Aorta (tissue), 5 donors: ENCODE measurements at regions not wholly inside any gene's neighbourhood (a gene's known extent, or its start where the extent isn't known, plus 50 kb on each side); places are given as distances from the start of the nearest gene placed in this dataset.

Experiments
- ATAC-seq: fragments of 200-7000 bp; cut with Tn5 transposase; one replicate; pipeline ENCODE4 v1.9.1; 2022; ENCODE audit warnings: moderate library complexity; ENCODE audit not compliant: low FRiP score
- DNase-seq, 2 donors: peaks; one replicate each; pipeline ENCODE4 v3.0.0-alpha.2; 2020
- H3K27ac ChIP-seq, 2 donors: one replicate each; pipeline ENCODE4 v1.5.1; 2013; ENCODE audit warnings: low read length in 2 of 2, mild to moderate bottlenecking in 2 of 2, moderate library complexity in 2 of 2, control low read depth in 1 of 2, inconsistent platforms in 1 of 2, low read depth in 1 of 2
- H3K27me3 ChIP-seq, 2 donors: one replicate each; pipeline ENCODE4 v1.6.1; 2013; ENCODE audit warnings: control low read depth in 1 of 2, low read length in 1 of 2, mild to moderate bottlenecking in 1 of 2, moderate library complexity in 1 of 2; ENCODE audit not compliant: insufficient read depth in 2 of 2, control insufficient read depth in 1 of 2
- H3K36me3 ChIP-seq, 2 donors: one replicate each; pipeline ENCODE4 v1.6.1; 2013; ENCODE audit warnings: control low read depth in 1 of 2, low read length in 1 of 2, mild to moderate bottlenecking in 1 of 2; ENCODE audit not compliant: insufficient read depth in 2 of 2, control insufficient read depth in 1 of 2
- H3K4me1 ChIP-seq, 2 donors: one replicate each; pipeline ENCODE4 v1.6.1; 2013; ENCODE audit warnings: low read length in 2 of 2, control low read depth in 1 of 2, mild to moderate bottlenecking in 1 of 2, moderate library complexity in 1 of 2; ENCODE audit not compliant: insufficient read depth in 2 of 2, control insufficient read depth in 1 of 2
- H3K4me3 ChIP-seq, 2 donors: one replicate each; pipeline ENCODE4 v1.5.1; 2013; ENCODE audit warnings: low read length in 2 of 2, control low read depth in 1 of 2, mild to moderate bottlenecking in 1 of 2
- H3K9me3 ChIP-seq: one replicate; pipeline ENCODE4 v1.6.1; 2013; ENCODE audit warnings: mild to moderate bottlenecking, low read length; ENCODE audit not compliant: control insufficient read depth
- WGBS, 2 donors: extraction: QIAGEN DNeasy Blood & Tissue Kit; methylation state at CpG; one replicate each; pipeline ENCODE4 v1.1.7; 2013; 5-methylcytosine and 5-hydroxymethylcytosine counted together
- intact Hi-C, 2 donors: fragments of 100-400 bp; cut with DNase I; formaldehyde crosslinking; loops; one replicate each; pipeline versions ENCODE4 v1.14.2 to v1.15.0; 2022
- donor health status: healthy with polysubstance abuse.
- donor health status: Bipolar disorder and iron deficiency.
- donor health status: DM: no; HTN: no; CAD: no.
- donor health status: DM: no; HTN: no; CAD: no.
- donor health status: DM: yes; HTN: yes; CAD: no.

GRCh38 chr6:168888786-168889345 is 364.8 kb downstream of the THBS2 start:
- intact Hi-C loops, result no loop called here
- ATAC-seq (no peak), DNase-seq (no peak)
- H3K9me3 ChIP-seq, result no peaks in the 10 kb centered on the region
- no peaks in the 10 kb centered on the region for H3K27me3 ChIP-seq
- H3K4me3 ChIP-seq, result no peak overlapping the region
- WGBS, 2 donors, result 81 to 83% methylated on average over 18 of the region's 18 CpGs
- H3K4me1 ChIP-seq, result no peaks in the 10 kb centered on the region
- no peak overlapping the region for H3K27ac ChIP-seq
- H3K36me3 ChIP-seq, result no peaks in the 10 kb centered on the region

GRCh38 chr6:168888102-168888501 is 365.5 kb downstream of the THBS2 start:
- DNase-seq (no peak), ATAC-seq (no peak)
- Histone ChIP-seq H3K27me3 (no peaks in the 10 kb centered on the region), H3K4me3 (no peak overlapping the region), H3K36me3 (no peaks in the 10 kb centered on the region), H3K9me3 (no peaks in the 10 kb centered on the region), H3K27ac (no peak overlapping the region), H3K4me1 (no peaks in the 10 kb centered on the region)
- intact Hi-C loops, result no loop called here
- 92 to 94% methylated on average over 11 of the region's 11 CpGs for WGBS, 2 donors

GRCh38 chr6:168887621-168888020 is 366.0 kb downstream of the THBS2 start:
- WGBS, 2 donors, result 91 to 93% methylated on average over 10 of the region's 10 CpGs
- H3K27ac ChIP-seq, result no peak overlapping the region
- no peak for ATAC-seq
- H3K4me1 ChIP-seq, result no peaks in the 10 kb centered on the region
- no peak for DNase-seq
- intact Hi-C loops, result no loop called here
- no peak overlapping the region for H3K4me3 ChIP-seq
- no peaks in the 10 kb centered on the region for H3K36me3 ChIP-seq
- H3K9me3 ChIP-seq, result no peaks in the 10 kb centered on the region
- no peaks in the 10 kb centered on the region for H3K27me3 ChIP-seq

- Histone ChIP-seq H3K4me3 (no peak overlapping the region), H3K27me3 (no peaks in the 10 kb centered on the region), H3K36me3 (no peaks in the 10 kb centered on the region), H3K27ac (no peak overlapping the region), H3K9me3 (no peaks in the 10 kb centered on the region), H3K4me1 (no peaks in the 10 kb centered on the region)
- intact Hi-C loops, result no loop called here
- DNase-seq (no peak), ATAC-seq (no peak)
- WGBS, 2 donors, result 92 to 94% methylated on average over 12 of the region's 12 CpGs
Measured at GRCh38 chr6:168886964-168887363, 366.7 kb downstream of the THBS2 start.

- Histone ChIP-seq H3K27me3 (no peaks in the 10 kb centered on the region), H3K36me3 (no peaks in the 10 kb centered on the region), H3K27ac (no peak overlapping the region), H3K9me3 (no peaks in the 10 kb centered on the region), H3K4me1 (no peaks in the 10 kb centered on the region), H3K4me3 (no peak overlapping the region)
- no peak for ATAC-seq
- no peak for DNase-seq
- intact Hi-C loops, result loop anchor here (2.0 kb wide), 1 partner anchor 269 kb away; no protein-coding TSS in a partner anchor
- WGBS, 2 donors, result 93 to 96% methylated on average over 51 of the region's 51 CpGs
Measured at GRCh38 chr6:168885751-168886742, 367.6 kb downstream of the THBS2 start.

- H3K9me3 ChIP-seq, result no peaks in the 10 kb centered on the region
- WGBS, 2 donors, result 90 to 91% methylated on average over 7 to 9 of the region's 9 CpGs
- no peaks in the 10 kb centered on the region for H3K27me3 ChIP-seq
- H3K4me3 ChIP-seq, result no peak overlapping the region
- DNase-seq (no peak), ATAC-seq (no peak)
- H3K27ac ChIP-seq, result no peak overlapping the region
- no peaks in the 10 kb centered on the region for H3K4me1 ChIP-seq
- intact Hi-C loops, result loop anchor here (2.0 kb wide), 1 partner anchor 268 kb away; no protein-coding TSS in a partner anchor
- no peaks in the 10 kb centered on the region for H3K36me3 ChIP-seq
Measured at GRCh38 chr6:168885196-168885595, 368.4 kb downstream of the THBS2 start.

GRCh38 chr6:168884646-168885086 is 369.0 kb downstream of the THBS2 start:
- Histone ChIP-seq H3K36me3 (no peaks in the 10 kb centered on the region), H3K4me1 (no peaks in the 10 kb centered on the region), H3K27ac (no peak overlapping the region), H3K27me3 (no peaks in the 10 kb centered on the region), H3K4me3 (no peak overlapping the region), H3K9me3 (no peaks in the 10 kb centered on the region)
- intact Hi-C loops, result loop anchor here (1.0 to 2.0 kb wide), 2 partner anchors 268 to 514 kb away; no protein-coding TSS in a partner anchor
- WGBS, 2 donors, result 13 to 14% methylated on average over 37 of the region's 37 CpGs
- ATAC-seq (peak; percentile 90), DNase-seq (peak; percentile 77 to 92)

- no peaks in the 10 kb centered on the region for H3K9me3 ChIP-seq
- no peaks in the 10 kb centered on the region for H3K27me3 ChIP-seq
- no peaks in the 10 kb centered on the region for H3K36me3 ChIP-seq
- ATAC-seq (no peak), DNase-seq (no peak)
- no peaks in the 10 kb centered on the region for H3K4me1 ChIP-seq
- intact Hi-C loops, result loop anchor here (1.0 to 2.0 kb wide), 2 partner anchors 267 to 514 kb away; no protein-coding TSS in a partner anchor
- H3K27ac ChIP-seq, result no peak overlapping the region
- WGBS, 2 donors, result 77 to 79% methylated on average over 21 of the region's 21 CpGs
- no peak overlapping the region for H3K4me3 ChIP-seq
Measured at GRCh38 chr6:168884050-168884645, 369.5 kb downstream of the THBS2 start.
